MM.1S (cell line): ENCODE measurements at regions not wholly inside any gene's neighbourhood (a gene's known extent, or its start where the extent isn't known, plus 50 kb on each side); places are given as distances from the start of the nearest gene placed in this dataset.

Experiments used
- DNase-seq: peaks from one replicate; pipeline ENCODE4 v3.0.0-alpha.2; 2015
- H2AFZ ChIP-seq: fragments of 300-600 bp; sonication (generic); 2 replicates; pipeline ENCODE4 v1.6.0; 2016; ENCODE audit warnings: antibody characterized with exemption, low read length
- H3F3A ChIP-seq: fragments of 300-600 bp; sonication (generic); 2 replicates; pipeline ENCODE4 v1.6.1; 2016; ENCODE audit warnings: mild to moderate bottlenecking, antibody characterized with exemption, low read length, moderate library complexity, mixed read lengths; ENCODE audit not compliant: insufficient read depth
- H3K27ac ChIP-seq: fragments of 300-600 bp; sonication (generic); 2 replicates; pipeline ENCODE4 v1.5.1; 2016; ENCODE audit warnings: mild to moderate bottlenecking, low read length
- H3K27me3 ChIP-seq: fragments of 300-600 bp; sonication (generic); replicated peaks from 2 replicates; pipeline ENCODE4 v1.6.0; 2016; ENCODE audit warnings: low read length; ENCODE audit not compliant: insufficient read depth
- H3K36me3 ChIP-seq: fragments of 300-600 bp; sonication (generic); replicated peaks from 2 replicates; pipeline ENCODE4 v1.6.1; 2016; ENCODE audit warnings: mild to moderate bottlenecking, low read length, mixed read lengths; ENCODE audit not compliant: insufficient read depth
- H3K4me1 ChIP-seq: fragments of 300-600 bp; sonication (generic); 2 replicates; pipeline ENCODE4 v1.6.1; 2016; ENCODE audit warnings: low read length, mixed read lengths
- H3K4me2 ChIP-seq: fragments of 300-600 bp; sonication (generic); 2 replicates; pipeline ENCODE4 v1.6.0; 2016; ENCODE audit warnings: low read depth, low read length
- H3K4me3 ChIP-seq: fragments of 300-600 bp; sonication (generic); 2 replicates; pipeline ENCODE4 v1.5.1; 2016; ENCODE audit warnings: low read length, mixed read lengths
- H3K79me2 ChIP-seq: fragments of 300-600 bp; sonication (generic); 2 replicates; pipeline ENCODE4 v1.6.1; 2016; ENCODE audit warnings: mixed run types, low read length, mixed read lengths
- H3K9ac ChIP-seq: fragments of 300-600 bp; sonication (generic); 2 replicates; pipeline ENCODE4 v1.6.1; 2016; ENCODE audit warnings: low read length, mixed read lengths
- H3K9me2 ChIP-seq: fragments of 300-600 bp; sonication (generic); replicated peaks from 2 replicates; pipeline ENCODE4 v1.6.1; 2016; ENCODE audit warnings: mild to moderate bottlenecking, low read length, mixed read lengths; ENCODE audit not compliant: insufficient read depth
- H3K9me3 ChIP-seq: fragments of 300-600 bp; sonication (generic); replicated peaks from 2 replicates; pipeline ENCODE4 v1.6.1; 2016; ENCODE audit warnings: mild to moderate bottlenecking, low read length, mixed read lengths; ENCODE audit not compliant: insufficient read depth
- H4K20me1 ChIP-seq: fragments of 300-600 bp; sonication (generic); 2 replicates; pipeline ENCODE4 v1.6.1; 2016; ENCODE audit warnings: mild to moderate bottlenecking, low read length, moderate library complexity, mixed read lengths; ENCODE audit not compliant: insufficient read depth
- CTCF ChIP-seq: fragments of 300-600 bp; sonication (generic); IDR thresholded peaks from 2 replicates; pipeline ENCODE4 v1.5.1; 2016; ENCODE audit warnings: antibody characterized with exemption, low read length, mixed read lengths
- EZH2 ChIP-seq: fragments of 300-600 bp; sonication (generic); optimal IDR thresholded peaks from 2 replicates; pipeline ENCODE3; 2017; ENCODE audit warnings: low read depth, mild to moderate bottlenecking, antibody characterized with exemption, low read length, mixed read lengths
- EZH2phosphoT487 ChIP-seq: fragments of 300-600 bp; sonication (generic); IDR thresholded peaks from 2 replicates; pipeline ENCODE4 v1.6.1; 2018; ENCODE audit warnings: antibody characterized with exemption, low read length

GRCh38 chr12:58033831-58034230 is 92.5 kb downstream of the ATP23 start:
- Histone ChIP-seq H3K4me3 (no peak overlapping the region), H3K9me2 (no peaks in the 10 kb centered on the region), H3K9ac (no peak overlapping the region), H2AFZ (no peak overlapping the region), H3F3A (no peaks in the 10 kb centered on the region), H3K27ac (no peak overlapping the region), H3K27me3 (no peaks in the 10 kb centered on the region), H3K4me1 (no peaks in the 10 kb centered on the region), H3K4me2 (no peak overlapping the region), H3K36me3 (no peaks in the 10 kb centered on the region), H3K79me2 (no peaks in the 10 kb centered on the region), H3K9me3 (no peaks in the 10 kb centered on the region), H4K20me1 (no peaks in the 10 kb centered on the region)
- TF ChIP-seq EZH2phosphoT487 (no peak), CTCF (no peak), EZH2 (no peak)
- no peak for DNase-seq

GRCh38 chr12:58034311-58034710 is 92.9 kb downstream of the ATP23 start:
- no peak for TF ChIP-seq EZH2
- no peak for TF ChIP-seq EZH2phosphoT487
- no peak for TF ChIP-seq CTCF
- H3K9ac ChIP-seq, result no peak overlapping the region
- no peak overlapping the region for H3K4me3 ChIP-seq
- no peak overlapping the region for H3K4me2 ChIP-seq
- no peaks in the 10 kb centered on the region for H3K79me2 ChIP-seq
- H3K4me1 ChIP-seq, result no peaks in the 10 kb centered on the region
- DNase-seq, result no peak
- H3K9me3 ChIP-seq, result no peaks in the 10 kb centered on the region
- H3F3A ChIP-seq, result no peaks in the 10 kb centered on the region
- H4K20me1 ChIP-seq, result no peaks in the 10 kb centered on the region
- no peaks in the 10 kb centered on the region for H3K36me3 ChIP-seq
- no peak overlapping the region for H2AFZ ChIP-seq
- H3K27ac ChIP-seq, result no peak overlapping the region
- no peaks in the 10 kb centered on the region for H3K27me3 ChIP-seq
- H3K9me2 ChIP-seq, result no peaks in the 10 kb centered on the region

- DNase-seq, result no peak
- Histone ChIP-seq H3K9ac (no peak overlapping the region), H3K27me3 (no peaks in the 10 kb centered on the region), H2AFZ (no peak overlapping the region), H3K27ac (no peak overlapping the region), H3K4me3 (no peak overlapping the region), H3K9me3 (no peaks in the 10 kb centered on the region), H4K20me1 (no peaks in the 10 kb centered on the region), H3K4me1 (no peaks in the 10 kb centered on the region), H3K36me3 (no peaks in the 10 kb centered on the region), H3K9me2 (no peaks in the 10 kb centered on the region), H3K4me2 (no peak overlapping the region), H3K79me2 (no peaks in the 10 kb centered on the region), H3F3A (no peaks in the 10 kb centered on the region)
- TF ChIP-seq EZH2phosphoT487 (no peak), EZH2 (no peak), CTCF (no peak)
These were observed 93.3 kb downstream of the ATP23 start for GRCh38 chr12:58034712-58035111.
